ENCODE measurements at regions not wholly inside any gene's neighbourhood (a gene's known extent, or its start where the extent isn't known, plus 50 kb on each side); places are given as distances from the start of the nearest gene placed in this dataset.

- TF ChIP-seq, protein P1, sequence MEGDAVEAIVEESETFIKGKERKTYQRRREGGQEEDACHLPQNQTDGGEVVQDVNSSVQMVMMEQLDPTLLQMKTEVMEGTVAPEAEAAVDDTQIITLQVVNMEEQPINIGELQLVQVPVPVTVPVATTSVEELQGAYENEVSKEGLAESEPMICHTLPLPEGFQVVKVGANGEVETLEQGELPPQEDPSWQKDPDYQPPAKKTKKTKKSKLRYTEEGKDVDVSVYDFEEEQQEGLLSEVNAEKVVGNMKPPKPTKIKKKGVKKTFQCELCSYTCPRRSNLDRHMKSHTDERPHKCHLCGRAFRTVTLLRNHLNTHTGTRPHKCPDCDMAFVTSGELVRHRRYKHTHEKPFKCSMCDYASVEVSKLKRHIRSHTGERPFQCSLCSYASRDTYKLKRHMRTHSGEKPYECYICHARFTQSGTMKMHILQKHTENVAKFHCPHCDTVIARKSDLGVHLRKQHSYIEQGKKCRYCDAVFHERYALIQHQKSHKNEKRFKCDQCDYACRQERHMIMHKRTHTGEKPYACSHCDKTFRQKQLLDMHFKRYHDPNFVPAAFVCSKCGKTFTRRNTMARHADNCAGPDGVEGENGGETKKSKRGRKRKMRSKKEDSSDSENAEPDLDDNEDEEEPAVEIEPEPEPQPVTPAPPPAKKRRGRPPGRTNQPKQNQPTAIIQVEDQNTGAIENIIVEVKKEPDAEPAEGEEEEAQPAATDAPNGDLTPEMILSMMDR (IDR thresholded peaks at IDR 0.05) = no peak
- no peak for TF ChIP-seq POLR2A (IDR thresholded peaks at IDR 0.05; ENCODE audit: low read depth)
- no peak for TF ChIP-seq POLR2AphosphoS5 (IDR thresholded peaks at IDR 0.05)
- no peak for TF ChIP-seq EP300 (IDR thresholded peaks at IDR 0.05)
- Histone ChIP-seq H3K4me1 (peaks cover 0 to 13% (median 4%) of the 10 kb centered on the region in 4 donors), H3K4me3 (no peak overlapping the region), H3K27ac (replicated peaks in 1 of 4) (no peak overlapping the region), H3K27me3 (peaks cover 0 to 74% (median 2%) of the 10 kb centered on the region in 4 donors), H3K9me3 (no peaks in the 10 kb centered on the region), H3K36me3 (no peaks in the 10 kb centered on the region)
- WGBS = 93% methylated on average over 21 of the region's 42 CpGs
- no peak for DNase-seq (ENCODE audit: extremely low spot score)
- intact Hi-C loops (cut with DNase I) = no loop called here
Observed at GRCh38 chr12:132409495-132410295, 80.3 kb upstream of the FBRSL1 start.

DNA sequence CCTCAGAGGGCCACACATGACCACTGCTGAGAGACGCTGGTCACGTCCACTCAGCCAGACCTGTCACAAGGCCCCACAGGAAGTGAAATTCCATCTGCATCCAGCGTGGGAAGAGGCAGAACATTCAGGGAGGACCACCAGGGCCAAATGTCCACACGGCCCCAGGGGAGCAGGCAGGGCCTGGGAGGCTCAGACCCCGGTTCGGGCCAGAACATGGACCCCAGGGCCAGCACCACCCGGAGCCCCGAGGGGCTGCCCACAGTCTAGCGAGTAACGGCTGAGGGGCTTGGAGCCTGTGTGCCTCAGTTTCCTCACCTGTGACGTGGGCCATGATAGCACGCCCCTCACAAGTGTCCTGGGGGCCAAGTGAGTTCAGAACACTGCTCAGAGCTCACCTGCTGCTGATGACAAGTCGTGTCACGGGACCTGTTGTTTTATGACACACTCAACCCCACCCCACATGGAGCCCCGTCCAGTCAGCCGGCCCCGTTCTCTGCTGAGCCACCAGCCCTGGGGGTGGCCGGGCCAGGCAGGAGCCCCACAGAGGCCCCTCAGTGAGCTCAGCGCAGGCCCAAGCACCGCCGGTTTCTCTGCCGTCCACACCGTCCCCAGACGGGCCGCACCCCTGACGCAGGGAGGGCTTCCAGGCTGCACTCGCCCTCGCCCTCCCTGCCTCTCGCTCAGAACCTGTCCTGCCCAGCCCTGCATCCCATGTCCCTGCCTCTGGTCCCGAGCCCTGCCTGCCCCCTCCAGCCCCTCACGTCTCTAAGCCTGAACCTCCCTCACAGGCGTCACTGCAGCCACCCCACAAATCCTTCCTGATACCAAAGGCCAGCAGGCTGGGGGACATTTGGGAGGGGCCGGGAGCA lies 79.5 kb upstream of the GALNT9 start:
- H3K27me3 ChIP-seq = peaks cover 0 to 74% (median 0%) of the 10 kb centered on the region in 4 donors
- no peak overlapping the region for H3K4me3 ChIP-seq
- no peak for DNase-seq (ENCODE audit: extremely low spot score)
- WGBS = 86% methylated on average over 28 of the region's 33 CpGs
- H3K27ac ChIP-seq (replicated peaks in 1 of 4) = no peak overlapping the region
- H3K36me3 ChIP-seq = no peaks in the 10 kb centered on the region
- TF ChIP-seq EP300 (IDR thresholded peaks at IDR 0.05) (no peak), POLR2AphosphoS5 (IDR thresholded peaks at IDR 0.05) (no peak), POLR2A (IDR thresholded peaks at IDR 0.05; ENCODE audit: low read depth) (no peak)
- TF ChIP-seq, protein P1 (IDR thresholded peaks at IDR 0.05) = no peak
- intact Hi-C loops (cut with DNase I) = no loop called here
- H3K9me3 ChIP-seq = no peaks in the 10 kb centered on the region
- peaks cover 0 to 6% (median 0%) of the 10 kb centered on the region in 4 donors for H3K4me1 ChIP-seq

DNA sequence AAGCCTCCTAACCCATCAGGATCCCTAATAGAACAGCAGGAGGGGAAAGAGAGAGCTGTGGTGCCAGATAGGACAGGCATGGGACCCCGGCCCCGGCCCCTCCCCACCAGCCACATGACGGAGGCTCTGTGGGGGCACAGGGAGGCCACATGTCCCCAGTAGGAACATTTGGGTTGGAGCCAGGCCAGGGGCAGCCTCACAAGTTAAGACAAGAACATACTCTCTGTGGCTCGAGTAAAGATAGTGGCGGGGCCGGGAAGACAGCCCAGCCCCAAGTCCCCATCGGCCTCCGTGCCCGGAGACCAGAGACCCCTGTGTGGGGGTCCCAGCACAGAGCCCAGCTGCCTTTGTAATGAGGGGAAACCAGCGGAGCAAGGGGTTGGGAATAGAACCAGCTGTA lies 78.6 kb upstream of the GALNT9 start:
- no peak for DNase-seq (ENCODE audit: extremely low spot score)
- H3K27me3 ChIP-seq = peaks cover 0 to 80% (median under 1%) of the 10 kb centered on the region in 4 donors
- no peak overlapping the region for H3K4me3 ChIP-seq
- H3K9me3 ChIP-seq = no peaks in the 10 kb centered on the region
- intact Hi-C loops (cut with DNase I) = no loop called here
- TF ChIP-seq, protein P1 (IDR thresholded peaks at IDR 0.05) = no peak
- TF ChIP-seq EP300 (IDR thresholded peaks at IDR 0.05) (no peak), POLR2AphosphoS5 (IDR thresholded peaks at IDR 0.05) (no peak), POLR2A (IDR thresholded peaks at IDR 0.05; ENCODE audit: low read depth) (no peak)
- peaks cover 0 to 6% (median 0%) of the 10 kb centered on the region in 4 donors for H3K4me1 ChIP-seq
- no peaks in the 10 kb centered on the region for H3K36me3 ChIP-seq
- H3K27ac ChIP-seq (replicated peaks in 1 of 4) = no peak overlapping the region
- WGBS = 71% methylated on average over 5 of the region's 10 CpGs

DNA sequence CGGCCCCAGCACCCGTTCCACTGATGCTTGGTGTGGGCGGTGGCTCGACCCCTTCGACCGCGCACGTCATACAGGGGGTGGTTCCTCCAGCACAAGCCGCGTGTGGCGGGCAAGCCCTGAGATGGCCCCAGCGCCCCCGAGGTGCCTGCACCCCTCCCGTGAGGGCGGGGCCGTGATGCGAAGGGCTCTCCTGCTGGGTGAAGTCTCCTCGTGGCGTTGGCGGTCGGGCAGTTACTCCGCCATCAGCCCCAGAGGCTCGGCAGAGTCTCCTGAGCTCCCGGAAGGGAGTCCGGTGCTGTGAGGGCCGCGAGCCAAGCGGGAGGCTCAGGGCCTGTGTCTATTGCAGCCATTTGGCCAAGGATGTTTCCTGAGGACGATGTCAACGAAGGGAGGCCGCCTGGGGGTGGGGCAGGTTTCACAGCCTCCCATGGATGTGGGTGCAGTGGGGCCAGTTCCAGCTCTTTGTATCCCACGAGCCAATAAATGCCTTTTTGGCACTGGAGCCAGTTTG lies 78.1 kb upstream of the GALNT9 start:
- Histone ChIP-seq H3K27ac (replicated peaks in 1 of 4) (no peak overlapping the region), H3K4me3 (no peak overlapping the region), H3K4me1 (peaks cover 0 to 6% (median 0%) of the 10 kb centered on the region in 4 donors), H3K36me3 (no peaks in the 10 kb centered on the region), H3K9me3 (no peaks in the 10 kb centered on the region), H3K27me3 (peaks cover 0 to 85% (median 3%) of the 10 kb centered on the region in 4 donors)
- intact Hi-C loops (cut with DNase I) = no loop called here
- WGBS = 42% methylated on average over 13 of the region's 32 CpGs
- DNase-seq (ENCODE audit: extremely low spot score) = no peak
- TF ChIP-seq, protein P1 (IDR thresholded peaks at IDR 0.05) = no peak
- TF ChIP-seq EP300 (IDR thresholded peaks at IDR 0.05) = no peak
- no peak for TF ChIP-seq POLR2AphosphoS5 (IDR thresholded peaks at IDR 0.05)
- no peak for TF ChIP-seq POLR2A (IDR thresholded peaks at IDR 0.05; ENCODE audit: low read depth)

Data from esophagus muscularis mucosa (tissue), 4 donors.